WTC11 (cell line): ENCODE measurements at regions not wholly inside any gene's neighbourhood (a gene's known extent, or its start where the extent isn't known, plus 50 kb on each side); places are given as distances from the start of the nearest gene placed in this dataset.

Experiments
- NR2C2 ChIP-seq: sonication (generic); formaldehyde crosslinking; IDR thresholded peaks from 2 replicates; pipeline ENCODE4 v1.8.0; 2022; ENCODE audit warnings: mild to moderate bottlenecking, missing genetic modification reagents
- SP1 ChIP-seq: sonication (generic); formaldehyde crosslinking; conservative IDR thresholded peaks from 2 replicates; pipeline ENCODE4 v1.8.1; 2022; ENCODE audit warnings: missing genetic modification reagents
- TF ChIP-seq, protein P1 (sequence below): fragments of 200-600 bp; IDR thresholded peaks from 2 replicates; pipeline ENCODE4 v1.8.0; 2022; ENCODE audit warnings: antibody characterized with exemption
- TF ChIP-seq, protein P2 (sequence below): sonication (generic); formaldehyde crosslinking; IDR thresholded peaks from 2 replicates; pipeline ENCODE4 v1.8.0; 2022; ENCODE audit warnings: mild to moderate bottlenecking, missing genetic modification reagents

DNA sequence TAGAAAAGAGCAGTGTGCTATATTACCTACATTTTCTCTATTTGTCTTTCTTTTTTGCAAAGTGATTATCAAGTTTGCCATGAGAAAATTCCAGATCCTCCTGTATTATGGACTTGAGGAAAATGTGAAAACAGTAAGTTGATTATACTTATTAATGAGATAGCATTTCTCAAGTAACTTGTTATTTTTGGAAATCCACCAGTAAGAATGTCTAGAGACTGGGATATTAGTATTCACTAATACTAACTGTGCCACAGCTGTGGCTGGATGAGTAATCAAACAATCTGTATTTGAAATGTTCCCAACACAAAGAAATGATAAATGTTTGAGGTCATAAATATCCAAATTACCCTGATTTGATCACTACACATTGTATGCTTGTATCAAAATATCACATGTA lies 147.0 kb upstream of the CTSO start:
- TF ChIP-seq, protein P1, sequence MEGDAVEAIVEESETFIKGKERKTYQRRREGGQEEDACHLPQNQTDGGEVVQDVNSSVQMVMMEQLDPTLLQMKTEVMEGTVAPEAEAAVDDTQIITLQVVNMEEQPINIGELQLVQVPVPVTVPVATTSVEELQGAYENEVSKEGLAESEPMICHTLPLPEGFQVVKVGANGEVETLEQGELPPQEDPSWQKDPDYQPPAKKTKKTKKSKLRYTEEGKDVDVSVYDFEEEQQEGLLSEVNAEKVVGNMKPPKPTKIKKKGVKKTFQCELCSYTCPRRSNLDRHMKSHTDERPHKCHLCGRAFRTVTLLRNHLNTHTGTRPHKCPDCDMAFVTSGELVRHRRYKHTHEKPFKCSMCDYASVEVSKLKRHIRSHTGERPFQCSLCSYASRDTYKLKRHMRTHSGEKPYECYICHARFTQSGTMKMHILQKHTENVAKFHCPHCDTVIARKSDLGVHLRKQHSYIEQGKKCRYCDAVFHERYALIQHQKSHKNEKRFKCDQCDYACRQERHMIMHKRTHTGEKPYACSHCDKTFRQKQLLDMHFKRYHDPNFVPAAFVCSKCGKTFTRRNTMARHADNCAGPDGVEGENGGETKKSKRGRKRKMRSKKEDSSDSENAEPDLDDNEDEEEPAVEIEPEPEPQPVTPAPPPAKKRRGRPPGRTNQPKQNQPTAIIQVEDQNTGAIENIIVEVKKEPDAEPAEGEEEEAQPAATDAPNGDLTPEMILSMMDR, result no peak
- TF ChIP-seq NR2C2 (CRISPR knock-in tag), result no peak
- TF ChIP-seq SP1 (CRISPR knock-in tag), result no peak
- TF ChIP-seq, protein P2, sequence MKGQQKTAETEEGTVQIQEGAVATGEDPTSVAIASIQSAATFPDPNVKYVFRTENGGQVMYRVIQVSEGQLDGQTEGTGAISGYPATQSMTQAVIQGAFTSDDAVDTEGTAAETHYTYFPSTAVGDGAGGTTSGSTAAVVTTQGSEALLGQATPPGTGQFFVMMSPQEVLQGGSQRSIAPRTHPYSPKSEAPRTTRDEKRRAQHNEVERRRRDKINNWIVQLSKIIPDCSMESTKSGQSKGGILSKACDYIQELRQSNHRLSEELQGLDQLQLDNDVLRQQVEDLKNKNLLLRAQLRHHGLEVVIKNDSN, result no peak
